ENCODE measurements at regions not wholly inside any gene's neighbourhood (a gene's known extent, or its start where the extent isn't known, plus 50 kb on each side); places are given as distances from the start of the nearest gene placed in this dataset.

DNA sequence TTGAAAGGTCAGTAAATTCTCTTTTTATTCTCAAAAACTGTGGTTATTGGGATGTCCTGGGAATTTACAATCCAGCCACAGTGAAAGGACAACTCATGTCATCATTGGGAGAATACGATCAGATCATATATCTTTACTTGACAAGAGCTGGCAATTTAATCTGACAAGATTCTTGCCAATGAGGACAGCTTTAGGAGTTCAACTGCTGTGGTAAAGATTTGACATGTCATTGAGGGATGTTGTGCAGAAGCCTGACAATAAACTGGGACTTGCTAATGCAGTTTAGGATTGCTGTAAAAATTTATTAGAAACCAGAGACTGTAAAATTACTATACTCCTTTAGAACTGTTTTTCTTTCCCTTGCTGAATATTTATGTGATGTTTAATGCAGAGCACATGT is 1131.0 kb downstream of the MAT2B start:
- no peaks in the 10 kb centered on the region for H3K27me3 Mint-ChIP-seq (ENCODE audit: low read depth)
- H3K9me3 Mint-ChIP-seq, result no peaks in the 10 kb centered on the region
- DNase-seq (ENCODE audit: low spot score), result no peak
- no peaks in the 10 kb centered on the region for H3K4me1 Mint-ChIP-seq (ENCODE audit: low read depth)
- no peak overlapping the region for H3K4me3 Mint-ChIP-seq
- H3K27ac Mint-ChIP-seq, result no peak overlapping the region
- no peaks in the 10 kb centered on the region for H3K36me3 Mint-ChIP-seq (ENCODE audit: low read depth)

DNA sequence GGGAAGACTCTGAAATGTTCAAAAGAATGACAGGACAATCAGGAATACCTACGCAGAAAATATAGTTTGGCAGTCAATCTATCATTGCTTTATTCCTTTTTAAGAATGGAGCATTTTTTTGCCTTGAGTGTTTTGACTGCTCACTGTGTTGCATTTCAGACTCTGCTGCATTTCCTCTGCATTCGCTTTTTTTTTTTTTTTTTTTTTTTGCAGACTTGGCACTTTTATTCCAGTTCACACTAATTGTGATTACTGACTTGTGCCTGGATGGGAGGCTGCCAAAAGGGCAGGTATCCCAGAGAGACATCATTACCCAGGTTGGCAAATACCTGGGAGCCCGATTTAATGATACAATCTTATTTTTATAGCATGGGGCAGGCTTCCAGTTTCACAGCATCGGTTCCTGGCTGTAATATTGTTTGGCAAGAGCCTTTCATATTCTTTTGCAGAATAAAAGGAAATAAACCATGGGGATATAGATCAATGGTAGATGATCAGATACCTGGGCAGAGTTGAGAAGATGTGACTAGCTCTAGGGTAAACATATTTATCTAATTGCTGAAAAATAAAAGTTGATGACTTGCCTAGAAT is 1132.6 kb downstream of the MAT2B start:
- no peaks in the 10 kb centered on the region for H3K36me3 Mint-ChIP-seq (ENCODE audit: low read depth)

DNA sequence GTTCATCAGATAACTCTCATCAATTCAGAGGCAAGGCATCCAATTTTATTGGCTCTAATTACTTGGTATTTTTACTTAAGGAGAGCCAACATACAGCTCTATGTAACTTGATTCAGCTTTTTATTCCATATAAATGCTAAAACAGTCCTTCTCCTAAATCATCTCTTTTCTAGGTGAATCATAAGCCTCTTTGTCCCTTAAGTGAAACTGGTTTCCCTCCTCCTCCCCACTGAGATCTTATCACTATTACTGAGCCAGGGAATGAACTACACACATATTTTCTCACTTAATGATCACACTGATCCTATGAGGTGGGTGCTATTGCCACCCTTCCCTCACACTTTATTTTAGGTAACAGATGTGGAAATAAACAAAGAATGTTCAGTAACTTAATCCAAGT is 1143.8 kb downstream of the MAT2B start:
- no peak for DNase-seq (ENCODE audit: low spot score)
- Mint-ChIP-seq H3K36me3 (ENCODE audit: low read depth) (no peaks in the 10 kb centered on the region), H3K27me3 (ENCODE audit: low read depth) (no peaks in the 10 kb centered on the region), H3K4me1 (ENCODE audit: low read depth) (no peaks in the 10 kb centered on the region), H3K9me3 (peaks cover 10% of the 10 kb centered on the region), H3K27ac (no peak overlapping the region), H3K4me3 (no peak overlapping the region)

More for the DNA sequence above, 1132.6 kb downstream of the MAT2B start:
- Mint-ChIP-seq H3K27me3 (ENCODE audit: low read depth) (no peaks in the 10 kb centered on the region), H3K4me3 (no peak overlapping the region), H3K9me3 (no peaks in the 10 kb centered on the region), H3K27ac (no peak overlapping the region), H3K4me1 (ENCODE audit: low read depth) (no peaks in the 10 kb centered on the region)
- no peak for DNase-seq (ENCODE audit: low spot score)

DNA sequence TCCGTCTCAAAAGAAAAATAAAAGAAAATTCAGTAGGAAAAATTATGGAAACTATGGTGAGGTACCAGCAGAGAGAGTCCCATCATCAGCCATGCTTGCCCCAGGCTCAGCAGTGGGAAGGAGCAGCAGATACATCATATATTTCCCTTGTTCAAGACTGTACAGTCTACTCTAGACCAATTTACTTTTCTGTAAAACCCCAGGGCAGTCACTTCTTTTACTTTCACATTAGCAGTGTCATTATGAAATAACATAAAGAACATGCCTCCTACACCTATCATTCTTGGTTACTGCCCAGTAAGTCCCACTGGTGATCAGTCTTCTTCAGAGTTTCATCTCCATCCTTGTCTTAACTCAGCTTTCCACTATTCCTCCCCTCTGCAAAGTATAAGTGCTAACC is 1145.0 kb downstream of the MAT2B start:
- Mint-ChIP-seq H3K4me3 (no peak overlapping the region), H3K27ac (no peak overlapping the region), H3K4me1 (ENCODE audit: low read depth) (no peaks in the 10 kb centered on the region), H3K9me3 (peaks cover 10% of the 10 kb centered on the region), H3K36me3 (ENCODE audit: low read depth) (no peaks in the 10 kb centered on the region), H3K27me3 (ENCODE audit: low read depth) (no peaks in the 10 kb centered on the region)
- DNase-seq (ENCODE audit: low spot score), result no peak

DNA sequence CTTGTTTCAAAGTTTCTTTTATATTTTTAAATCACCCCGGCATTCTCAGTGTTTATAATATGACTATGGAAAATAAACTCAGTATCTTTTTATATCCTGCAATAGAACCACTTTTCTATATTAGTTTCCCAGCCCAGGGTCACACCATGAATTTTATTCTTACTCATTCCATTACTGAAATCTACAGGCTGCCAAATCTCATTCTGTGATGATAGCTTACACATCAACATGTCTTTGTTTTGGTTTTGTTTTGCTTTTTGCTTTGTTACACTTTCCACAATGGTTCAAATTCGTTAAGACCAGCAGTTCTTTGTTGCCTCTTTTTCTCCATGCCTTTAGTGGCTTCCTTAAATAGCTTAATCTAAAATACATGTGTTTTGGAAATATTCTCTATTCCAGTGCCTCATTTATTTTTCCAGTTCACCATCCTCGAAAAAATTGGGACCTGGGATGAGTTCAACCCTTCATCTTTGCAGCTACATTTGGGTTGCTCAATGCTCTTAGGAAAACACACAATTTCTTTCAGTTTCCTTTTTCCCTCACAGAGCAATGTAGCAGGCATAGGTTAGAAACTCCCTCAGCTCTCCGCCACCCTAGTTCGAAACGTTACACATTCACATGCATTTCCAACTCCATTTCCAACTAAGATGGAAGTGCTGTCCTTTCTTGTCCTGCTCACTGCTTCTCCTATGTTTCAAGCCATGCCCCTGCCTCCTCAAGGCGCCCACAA is 1146.3 kb downstream of the MAT2B start:
- no peaks in the 10 kb centered on the region for H3K4me1 Mint-ChIP-seq (ENCODE audit: low read depth)

DNA sequence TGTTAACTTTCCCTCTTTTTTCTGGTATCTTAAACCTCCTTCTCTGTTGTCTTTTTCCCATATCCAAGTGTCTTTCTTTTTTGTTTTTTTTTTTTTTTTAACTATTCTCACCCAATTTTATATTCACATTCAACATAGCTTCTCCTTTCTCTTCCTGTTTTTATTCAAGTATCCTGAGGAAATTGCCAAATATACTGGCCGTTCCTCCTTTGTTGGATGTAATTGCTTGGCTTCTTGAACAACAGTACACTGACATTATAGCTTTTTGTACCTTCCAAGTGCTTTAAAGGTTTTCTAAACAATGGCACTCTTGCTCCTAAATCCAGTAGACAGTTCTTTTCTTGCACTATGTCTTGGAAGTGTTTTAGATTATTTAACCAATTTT is 1146.8 kb downstream of the MAT2B start:
- Mint-ChIP-seq H3K4me1 (ENCODE audit: low read depth) (no peaks in the 10 kb centered on the region), H3K36me3 (ENCODE audit: low read depth) (no peaks in the 10 kb centered on the region), H3K27me3 (ENCODE audit: low read depth) (no peaks in the 10 kb centered on the region), H3K9me3 (peaks cover 10% of the 10 kb centered on the region), H3K4me3 (no peak overlapping the region), H3K27ac (no peak overlapping the region)
- no peak for DNase-seq (ENCODE audit: low spot score)

More for the DNA sequence above, 1146.3 kb downstream of the MAT2B start:
- H3K27me3 Mint-ChIP-seq (ENCODE audit: low read depth), result no peaks in the 10 kb centered on the region
- no peak overlapping the region for H3K27ac Mint-ChIP-seq
- peaks cover 10% of the 10 kb centered on the region for H3K9me3 Mint-ChIP-seq
- H3K36me3 Mint-ChIP-seq (ENCODE audit: low read depth), result no peaks in the 10 kb centered on the region
- DNase-seq (ENCODE audit: low spot score), result no peak
- H3K4me3 Mint-ChIP-seq, result no peak overlapping the region

DNA sequence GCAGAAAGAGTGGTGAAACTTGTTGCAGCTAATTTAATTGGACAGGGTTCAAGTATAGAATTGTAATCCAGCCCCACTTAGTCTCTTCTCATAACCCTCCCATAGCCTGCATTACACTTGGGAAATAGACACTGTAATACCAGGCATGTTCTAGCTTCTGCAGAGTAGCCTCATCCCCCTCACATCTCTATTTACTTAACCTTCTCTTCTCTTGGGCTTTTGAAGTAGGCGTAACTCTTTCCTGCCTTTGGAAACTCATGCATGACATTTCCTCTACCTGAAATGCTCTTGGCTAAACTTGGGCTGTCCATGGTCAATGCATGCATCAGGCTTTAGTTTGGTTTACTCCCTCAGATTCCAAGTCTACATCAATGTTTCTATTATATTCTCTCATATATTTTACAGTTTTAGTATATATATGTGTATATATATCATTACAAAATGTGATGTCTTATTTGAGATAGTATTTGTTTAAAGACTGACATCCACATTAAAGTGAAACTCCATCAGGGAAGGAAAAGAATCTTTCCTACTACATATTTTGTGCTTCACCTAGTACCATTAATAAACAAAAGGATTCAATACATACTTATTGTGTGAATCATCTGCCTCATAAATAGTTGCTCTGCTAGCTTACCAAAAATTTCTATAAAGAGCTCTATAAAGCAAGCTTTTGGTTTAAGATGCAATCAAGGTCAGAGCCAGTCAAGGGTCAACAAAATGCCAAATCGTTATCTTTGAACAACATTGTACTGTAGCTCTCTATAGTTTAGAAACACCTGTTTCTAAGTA is 1158.0 kb downstream of the MAT2B start:
- no peaks in the 10 kb centered on the region for H3K36me3 Mint-ChIP-seq (ENCODE audit: low read depth)
- H3K27me3 Mint-ChIP-seq (ENCODE audit: low read depth), result no peaks in the 10 kb centered on the region
- no peak overlapping the region for H3K27ac Mint-ChIP-seq
- DNase-seq (ENCODE audit: low spot score), result no peak
- H3K9me3 Mint-ChIP-seq, result no peaks in the 10 kb centered on the region
- H3K4me1 Mint-ChIP-seq (ENCODE audit: low read depth), result no peaks in the 10 kb centered on the region
- H3K4me3 Mint-ChIP-seq, result no peak overlapping the region

DNA sequence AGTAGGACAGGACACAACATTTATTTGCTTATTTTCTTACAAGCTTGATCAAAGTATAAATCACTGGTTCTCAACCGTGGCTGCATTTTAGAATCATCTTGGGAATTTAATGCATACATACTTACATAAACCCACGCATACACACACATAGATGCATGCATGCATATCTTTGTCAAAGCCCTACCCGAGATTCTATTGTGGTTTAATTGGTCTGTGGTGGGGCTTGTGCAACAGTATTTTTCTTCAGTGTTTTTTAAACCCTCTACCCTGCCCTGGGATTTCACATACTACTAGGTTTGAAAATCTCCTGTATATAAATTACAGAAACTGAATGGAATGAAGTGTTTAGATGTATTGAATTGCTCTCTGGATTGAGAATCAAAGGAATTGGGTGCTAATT is 1166.2 kb downstream of the MAT2B start:
- Mint-ChIP-seq H3K4me1 (ENCODE audit: low read depth) (no peaks in the 10 kb centered on the region), H3K27ac (no peak overlapping the region), H3K9me3 (no peaks in the 10 kb centered on the region), H3K27me3 (ENCODE audit: low read depth) (no peaks in the 10 kb centered on the region), H3K36me3 (ENCODE audit: low read depth) (no peaks in the 10 kb centered on the region), H3K4me3 (no peak overlapping the region)
- no peak for DNase-seq (ENCODE audit: low spot score)

DNA sequence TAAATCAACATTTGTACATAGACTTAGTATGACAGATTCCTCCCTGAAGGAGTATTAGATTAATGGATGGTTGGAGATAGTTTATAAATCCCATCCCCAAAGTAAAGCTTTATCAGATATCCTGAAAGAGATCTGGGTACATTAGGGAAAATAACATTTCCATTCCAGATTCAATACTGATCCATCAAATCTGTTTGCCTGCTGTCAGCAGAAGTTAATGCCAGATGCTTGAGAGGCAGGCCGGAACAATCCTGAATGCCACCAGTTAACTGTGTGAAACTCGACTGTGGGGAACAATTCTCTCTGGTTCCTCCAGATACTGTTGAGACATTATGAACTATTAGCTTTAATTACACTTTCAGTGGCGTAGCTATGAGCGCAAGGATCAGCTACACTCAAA is 1166.8 kb downstream of the MAT2B start:
- Mint-ChIP-seq H3K4me1 (ENCODE audit: low read depth) (no peaks in the 10 kb centered on the region), H3K27me3 (ENCODE audit: low read depth) (no peaks in the 10 kb centered on the region), H3K27ac (no peak overlapping the region), H3K36me3 (ENCODE audit: low read depth) (no peaks in the 10 kb centered on the region), H3K9me3 (no peaks in the 10 kb centered on the region), H3K4me3 (no peak overlapping the region)
- no peak for DNase-seq (ENCODE audit: low spot score)

DNA sequence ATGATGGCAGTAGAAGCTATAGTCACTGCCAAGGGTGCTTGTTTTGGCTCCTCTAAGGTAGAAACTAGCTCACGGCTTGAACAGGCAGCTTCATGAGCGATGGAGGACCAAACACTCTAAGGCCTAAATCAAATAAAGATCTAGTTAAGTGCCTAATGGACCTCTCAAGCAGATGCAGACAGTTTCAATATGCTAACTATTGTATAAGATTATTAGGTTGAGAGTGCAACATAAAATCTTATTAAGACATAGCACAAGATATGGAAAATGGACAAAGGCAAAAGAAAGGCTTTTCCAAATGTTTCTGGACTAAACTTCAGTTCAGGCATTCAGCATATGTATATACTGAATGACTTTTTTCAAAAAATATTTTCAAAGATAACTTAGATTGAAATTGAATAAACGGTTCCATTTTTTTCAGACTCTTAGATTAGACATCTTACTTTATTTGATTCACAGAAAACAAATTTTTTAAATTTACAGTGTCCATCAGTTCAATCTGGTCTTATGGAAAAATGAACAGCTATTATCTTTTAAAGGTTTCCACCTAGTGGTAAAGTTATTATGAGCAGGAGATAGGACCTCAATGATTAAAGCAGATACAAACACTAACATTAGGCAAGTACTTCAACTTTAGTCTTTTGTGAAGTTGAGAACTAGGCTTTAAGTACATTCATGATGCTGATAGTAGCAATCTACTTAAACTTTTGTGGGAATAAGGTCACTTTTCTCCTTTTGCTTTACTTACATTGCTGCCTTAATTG is 1167.7 kb downstream of the MAT2B start:
- Mint-ChIP-seq H3K27ac (no peak overlapping the region), H3K4me3 (no peak overlapping the region), H3K4me1 (ENCODE audit: low read depth) (no peaks in the 10 kb centered on the region), H3K36me3 (ENCODE audit: low read depth) (no peaks in the 10 kb centered on the region), H3K27me3 (ENCODE audit: low read depth) (no peaks in the 10 kb centered on the region), H3K9me3 (peaks cover 6% of the 10 kb centered on the region)
- DNase-seq (ENCODE audit: low spot score), result no peak

DNA sequence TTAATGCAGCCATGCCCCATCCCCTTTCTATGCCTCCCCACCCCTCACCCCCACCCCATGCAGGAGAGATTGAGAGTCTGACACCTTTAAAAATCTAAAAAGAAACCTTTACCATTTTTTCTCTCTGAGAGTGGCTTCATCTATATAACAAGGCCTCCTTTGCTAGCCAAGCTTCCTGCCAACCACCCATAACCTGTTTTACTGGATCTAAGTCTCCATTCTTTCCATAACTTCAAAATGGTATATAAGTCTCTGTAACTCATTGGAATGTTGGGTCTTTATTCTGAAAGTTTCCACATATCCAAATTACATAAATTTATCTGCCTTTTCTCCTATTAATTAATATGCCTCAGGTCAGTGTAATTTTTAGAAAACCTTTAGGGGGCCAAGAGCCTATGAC is 1174.0 kb downstream of the MAT2B start:
- Mint-ChIP-seq H3K27me3 (ENCODE audit: low read depth) (no peaks in the 10 kb centered on the region), H3K36me3 (ENCODE audit: low read depth) (no peaks in the 10 kb centered on the region), H3K4me1 (ENCODE audit: low read depth) (no peaks in the 10 kb centered on the region), H3K4me3 (no peak overlapping the region), H3K27ac (no peak overlapping the region), H3K9me3 (peaks cover 6% of the 10 kb centered on the region)
- no peak for DNase-seq (ENCODE audit: low spot score)

DNA sequence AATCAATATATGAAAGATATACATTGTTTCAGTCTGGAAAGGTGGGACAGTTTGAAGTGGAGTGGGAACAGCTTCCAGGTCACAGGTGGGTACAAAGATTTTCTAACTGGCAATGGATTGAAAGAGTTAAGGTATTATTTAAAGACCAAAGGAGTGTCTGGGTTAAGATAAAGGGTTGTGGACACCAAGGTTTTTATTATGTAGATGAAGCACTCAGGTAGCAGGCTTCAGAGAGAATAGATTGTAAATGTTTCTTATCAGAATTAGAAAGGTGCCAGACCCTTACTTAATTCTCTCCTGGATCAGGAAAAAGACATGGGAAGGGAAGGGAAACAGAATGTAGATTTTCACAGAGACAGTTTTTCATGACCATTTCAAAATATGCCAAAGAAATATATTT is 1174.8 kb downstream of the MAT2B start:
- Mint-ChIP-seq H3K4me1 (ENCODE audit: low read depth) (no peaks in the 10 kb centered on the region), H3K27me3 (ENCODE audit: low read depth) (no peaks in the 10 kb centered on the region), H3K9me3 (peaks cover 6% of the 10 kb centered on the region), H3K27ac (no peak overlapping the region), H3K4me3 (no peak overlapping the region), H3K36me3 (ENCODE audit: low read depth) (no peaks in the 10 kb centered on the region)
- DNase-seq (ENCODE audit: low spot score), result no peak

DNA sequence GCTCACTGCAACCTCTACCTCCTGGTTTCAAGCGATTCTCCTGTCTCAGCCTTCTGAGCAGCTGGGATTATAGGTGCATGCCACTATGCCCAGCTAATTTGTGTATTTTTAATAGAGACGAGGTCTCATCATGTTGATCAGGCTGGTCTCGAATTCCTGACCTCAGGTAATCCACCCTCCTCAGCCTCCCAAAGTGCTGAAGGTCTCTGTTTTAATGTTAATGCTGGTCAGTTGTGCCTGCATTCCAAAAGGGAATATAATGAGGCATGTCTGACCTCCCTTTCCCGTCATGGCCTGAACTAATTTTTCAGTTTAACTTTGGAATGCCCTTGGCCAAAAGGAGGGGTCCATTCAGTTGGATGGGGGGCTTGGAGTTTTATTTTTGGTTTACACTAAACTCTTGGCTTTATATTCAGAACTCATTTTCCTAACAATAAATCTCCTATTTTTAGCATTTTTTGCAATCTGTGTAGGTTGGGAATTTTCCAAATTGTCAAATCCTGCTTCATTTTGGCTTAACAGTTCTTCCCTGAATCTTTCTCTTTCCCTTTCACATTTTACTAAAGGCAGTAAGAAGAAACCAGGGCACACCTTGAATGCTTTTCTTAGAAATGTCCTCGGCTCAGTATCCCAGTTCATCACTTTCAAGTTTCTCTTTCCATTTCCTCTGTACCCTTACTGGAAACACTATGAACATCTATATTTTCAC is 1175.5 kb downstream of the MAT2B start:
- Mint-ChIP-seq H3K4me1 (ENCODE audit: low read depth) (no peaks in the 10 kb centered on the region), H3K36me3 (ENCODE audit: low read depth) (no peaks in the 10 kb centered on the region), H3K4me3 (no peak overlapping the region), H3K27me3 (ENCODE audit: low read depth) (no peaks in the 10 kb centered on the region), H3K9me3 (peaks cover 6% of the 10 kb centered on the region), H3K27ac (no peak overlapping the region)
- DNase-seq (ENCODE audit: low spot score), result no peak
